ENCODE measurements at regions not wholly inside any gene's neighbourhood (a gene's known extent, or its start where the extent isn't known, plus 50 kb on each side); places are given as distances from the start of the nearest gene placed in this dataset.

GRCh38 chr11:23974051-23974450, 522.8 kb upstream of the LUZP2 start:
- no peak overlapping the region for H3K27ac Mint-ChIP-seq
- POLR2A ChIA-PET: no interaction called here

GRCh38 chr11:23974601-23975000, 522.3 kb upstream of the LUZP2 start:
- POLR2A ChIA-PET: no interaction called here

More at GRCh38 chr11:23974051-23974450, 522.8 kb upstream of the LUZP2 start:
- DNase-seq: no peak
- no peaks in the 10 kb centered on the region for H3K27me3 Mint-ChIP-seq
- CTCF ChIA-PET: no interaction called here
- H3K4me3 Mint-ChIP-seq: no peak overlapping the region
- peaks cover 3% of the 10 kb centered on the region for H3K9me3 Mint-ChIP-seq
- H3K4me1 Mint-ChIP-seq: no peaks in the 10 kb centered on the region
- H3K36me3 Mint-ChIP-seq (ENCODE audit: low read depth): no peaks in the 10 kb centered on the region

DNA sequence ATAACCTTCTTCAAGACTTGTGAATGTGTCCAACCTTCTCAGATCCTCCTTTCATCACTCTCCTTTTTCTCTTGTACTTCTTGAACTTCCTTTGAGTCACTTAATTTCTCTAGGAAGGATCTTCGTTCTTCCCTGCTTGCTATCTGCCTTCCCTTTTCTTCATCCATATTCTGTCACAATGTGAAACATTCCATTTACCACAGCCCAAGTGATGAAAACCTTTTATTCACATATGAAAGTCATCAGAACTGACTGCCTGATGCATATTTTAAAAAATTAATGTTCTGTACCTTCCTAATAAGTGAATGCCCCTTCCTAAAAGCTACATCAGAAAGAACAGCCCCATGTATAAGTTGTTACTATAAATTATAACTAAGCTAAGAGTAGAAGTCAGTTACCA, 520.4 kb upstream of the LUZP2 start:
- no peaks in the 10 kb centered on the region for H3K4me1 Mint-ChIP-seq
- no peaks in the 10 kb centered on the region for H3K27me3 Mint-ChIP-seq
- POLR2A ChIA-PET: no interaction called here
- DNase-seq: no peak
- no peaks in the 10 kb centered on the region for H3K36me3 Mint-ChIP-seq (ENCODE audit: low read depth)
- no peak overlapping the region for H3K4me3 Mint-ChIP-seq
- peaks cover 3% of the 10 kb centered on the region for H3K9me3 Mint-ChIP-seq
- H3K27ac Mint-ChIP-seq: no peak overlapping the region
- CTCF ChIA-PET: no interaction called here

More at GRCh38 chr11:23974601-23975000, 522.3 kb upstream of the LUZP2 start:
- DNase-seq: no peak
- Mint-ChIP-seq H3K36me3 (ENCODE audit: low read depth) (no peaks in the 10 kb centered on the region), H3K4me1 (no peaks in the 10 kb centered on the region), H3K9me3 (peaks cover 3% of the 10 kb centered on the region), H3K27ac (no peak overlapping the region), H3K27me3 (no peaks in the 10 kb centered on the region), H3K4me3 (no peak overlapping the region)
- CTCF ChIA-PET: no interaction called here

DNA sequence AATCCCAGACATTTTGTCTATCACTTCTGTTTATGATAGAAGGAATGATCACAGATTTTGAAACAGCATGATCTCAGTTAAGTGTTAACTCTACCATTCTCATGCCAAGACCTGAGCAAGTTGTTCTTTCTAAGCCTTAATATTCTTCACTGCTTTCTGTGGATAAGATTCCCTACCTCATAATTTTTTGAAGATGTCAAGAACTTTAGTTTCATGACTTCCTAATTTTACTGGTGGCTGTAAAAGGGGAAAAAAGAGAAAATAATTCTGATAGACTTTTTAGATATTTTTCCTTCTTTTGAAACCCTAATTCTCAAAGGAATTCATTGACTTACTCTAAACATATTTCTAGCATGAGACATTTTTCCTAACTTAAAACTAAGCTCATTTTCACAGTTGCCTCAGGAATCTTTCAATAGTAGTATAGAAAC, 520.0 kb upstream of the LUZP2 start:
- ChIA-PET POLR2A (no interaction called here), CTCF (no interaction called here)
- no peaks in the 10 kb centered on the region for H3K27me3 Mint-ChIP-seq
- peaks cover 3% of the 10 kb centered on the region for H3K9me3 Mint-ChIP-seq
- no peak overlapping the region for H3K27ac Mint-ChIP-seq
- DNase-seq: no peak
- no peaks in the 10 kb centered on the region for H3K36me3 Mint-ChIP-seq (ENCODE audit: low read depth)
- H3K4me1 Mint-ChIP-seq: no peaks in the 10 kb centered on the region
- no peak overlapping the region for H3K4me3 Mint-ChIP-seq

DNA sequence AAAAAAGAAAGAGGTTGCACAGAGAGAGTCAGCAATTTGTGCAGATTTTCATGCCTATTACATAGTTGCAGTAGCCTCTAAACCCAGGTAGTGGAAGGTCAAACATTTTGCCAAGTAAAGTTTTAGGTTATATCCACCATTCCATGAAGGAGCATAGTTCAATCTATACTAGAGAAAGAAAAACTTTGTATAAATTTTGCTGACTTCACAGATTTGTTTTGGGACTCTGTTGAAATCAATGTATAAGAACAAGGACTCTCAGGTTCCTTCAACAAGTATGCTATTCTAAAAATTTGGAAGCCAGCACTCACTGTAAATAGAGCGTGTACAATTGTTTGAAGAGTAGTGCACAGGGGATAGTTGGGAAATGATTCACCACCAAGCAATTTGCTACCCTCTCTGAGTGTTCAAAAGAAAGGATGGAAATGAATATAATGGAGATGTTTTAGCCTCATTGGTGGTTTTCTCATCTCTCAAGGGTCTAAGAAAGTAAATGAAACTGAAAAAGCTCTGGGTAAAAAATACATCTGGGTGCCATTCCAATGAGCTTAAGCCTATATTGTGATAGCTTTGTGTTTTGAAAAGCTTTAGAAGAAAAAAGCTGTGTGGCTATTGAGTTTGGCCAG, 508.4 kb upstream of the LUZP2 start:
- no peak overlapping the region for H3K27ac Mint-ChIP-seq
- CTCF ChIA-PET: no interaction called here

DNA sequence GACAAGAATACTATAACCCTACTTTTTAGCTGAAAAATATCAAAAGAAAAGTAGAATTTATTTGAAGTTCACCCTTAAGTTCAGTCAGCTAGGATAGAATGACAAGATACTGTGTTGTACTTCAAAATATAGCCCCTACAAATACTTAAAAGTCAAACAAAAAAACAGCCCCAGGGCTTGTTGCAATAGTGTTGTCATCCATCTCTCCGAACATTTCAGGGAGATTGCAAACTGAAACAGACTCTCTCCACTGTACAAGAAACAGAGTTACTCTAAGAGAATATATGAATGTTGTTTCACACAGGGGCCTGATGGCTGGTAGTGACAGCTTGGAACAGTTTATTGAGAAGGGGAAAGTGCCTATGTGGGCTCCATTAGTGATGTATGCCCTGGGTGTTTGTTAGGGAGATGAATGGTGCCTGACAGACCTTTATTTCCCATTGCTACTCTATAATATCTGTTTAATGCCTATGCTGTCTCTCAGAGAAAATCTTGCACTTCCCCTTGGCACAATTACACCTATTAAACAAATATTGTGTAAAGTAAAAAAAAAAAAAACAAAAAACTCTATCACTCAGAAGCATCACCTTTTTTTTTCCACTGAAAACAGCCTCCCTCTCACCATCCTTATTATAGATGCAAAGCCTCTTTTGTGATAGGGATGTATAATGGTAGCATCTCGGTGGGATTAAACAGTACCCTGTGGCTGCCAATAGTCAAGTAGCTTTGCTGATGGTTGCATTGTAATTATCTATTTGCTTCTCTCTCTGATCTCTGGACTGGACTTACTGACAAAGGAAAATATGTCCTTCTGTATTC, 506.3 kb upstream of the LUZP2 start:
- peaks cover 3% of the 10 kb centered on the region for H3K9me3 Mint-ChIP-seq
- no peak overlapping the region for H3K4me3 Mint-ChIP-seq
- H3K27ac Mint-ChIP-seq: no peak overlapping the region

More for the DNA sequence above, 508.4 kb upstream of the LUZP2 start:
- no peaks in the 10 kb centered on the region for H3K27me3 Mint-ChIP-seq
- H3K36me3 Mint-ChIP-seq (ENCODE audit: low read depth): no peaks in the 10 kb centered on the region
- H3K4me1 Mint-ChIP-seq: no peaks in the 10 kb centered on the region
- H3K4me3 Mint-ChIP-seq: no peak overlapping the region
- H3K9me3 Mint-ChIP-seq: peaks cover 3% of the 10 kb centered on the region
- DNase-seq: no peak
- POLR2A ChIA-PET: no interaction called here

GRCh38 chr11:23991165-23991539, 505.7 kb upstream of the LUZP2 start:
- no peak overlapping the region for H3K4me3 Mint-ChIP-seq
- H3K9me3 Mint-ChIP-seq: peaks cover 1% of the 10 kb centered on the region
- no peaks in the 10 kb centered on the region for H3K4me1 Mint-ChIP-seq
- H3K27ac Mint-ChIP-seq: no peak overlapping the region
- no peak for DNase-seq
- H3K27me3 Mint-ChIP-seq: no peaks in the 10 kb centered on the region
- ChIA-PET CTCF (no interaction called here), POLR2A (no interaction called here)
- H3K36me3 Mint-ChIP-seq (ENCODE audit: low read depth): no peaks in the 10 kb centered on the region

More for the DNA sequence above, 506.3 kb upstream of the LUZP2 start:
- Mint-ChIP-seq H3K27me3 (no peaks in the 10 kb centered on the region), H3K36me3 (ENCODE audit: low read depth) (no peaks in the 10 kb centered on the region), H3K4me1 (no peaks in the 10 kb centered on the region)
- no peak for DNase-seq
- ChIA-PET POLR2A (no interaction called here), CTCF (no interaction called here)

GRCh38 chr11:23995891-23996290, 501.0 kb upstream of the LUZP2 start:
- H3K9me3 Mint-ChIP-seq: peaks cover 10% of the 10 kb centered on the region
- H3K27me3 Mint-ChIP-seq: no peaks in the 10 kb centered on the region
- DNase-seq: no peak
- H3K4me1 Mint-ChIP-seq: no peaks in the 10 kb centered on the region
- no peak overlapping the region for H3K4me3 Mint-ChIP-seq
- no peak overlapping the region for H3K27ac Mint-ChIP-seq
- ChIA-PET POLR2A (no interaction called here), CTCF (no interaction called here)
- no peaks in the 10 kb centered on the region for H3K36me3 Mint-ChIP-seq (ENCODE audit: low read depth)

- no peak for DNase-seq
- ChIA-PET CTCF (no interaction called here), POLR2A (no interaction called here)
- H3K4me1 Mint-ChIP-seq: no peaks in the 10 kb centered on the region
- H3K4me3 Mint-ChIP-seq: no peak overlapping the region
- H3K27me3 Mint-ChIP-seq: no peaks in the 10 kb centered on the region
- peaks cover 11% of the 10 kb centered on the region for H3K9me3 Mint-ChIP-seq
- H3K27ac Mint-ChIP-seq: no peak overlapping the region
- H3K36me3 Mint-ChIP-seq (ENCODE audit: low read depth): no peaks in the 10 kb centered on the region
Observed at GRCh38 chr11:23997356-23997755, 499.5 kb upstream of the LUZP2 start.

DNA sequence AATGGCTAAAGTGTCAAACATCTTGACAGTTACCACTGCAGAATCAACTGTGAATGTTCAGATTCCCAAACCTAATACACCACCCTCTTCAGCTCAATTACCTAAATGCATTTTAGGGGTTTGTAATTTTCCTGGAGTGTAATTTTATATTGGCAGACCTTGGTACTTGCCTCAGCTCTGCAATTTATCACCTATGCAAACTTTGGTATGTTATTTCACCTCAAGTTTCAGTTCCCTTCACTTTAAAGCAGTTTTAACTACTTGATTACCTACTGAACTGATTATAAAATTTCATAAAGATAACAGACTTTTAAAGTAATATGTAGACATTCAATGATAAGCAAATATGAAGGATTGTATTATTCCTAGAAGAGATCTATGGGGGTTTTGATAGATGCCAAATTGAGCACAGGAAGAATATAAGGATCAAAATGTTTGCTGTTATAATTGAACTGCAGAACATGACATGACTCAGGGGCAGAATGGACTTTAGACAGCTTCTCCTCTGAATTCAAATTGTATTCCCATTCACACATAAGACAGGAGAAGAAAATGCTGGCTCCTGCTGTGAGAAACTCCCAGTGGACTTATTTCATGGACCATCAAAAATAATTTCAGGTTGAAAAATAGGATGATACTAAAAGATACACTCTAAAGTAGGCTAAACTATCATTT, 491.5 kb upstream of the LUZP2 start:
- H3K27me3 Mint-ChIP-seq: no peaks in the 10 kb centered on the region
- no peak for DNase-seq
- H3K9me3 Mint-ChIP-seq: peaks cover 13% of the 10 kb centered on the region
- no peak overlapping the region for H3K4me3 Mint-ChIP-seq
- H3K36me3 Mint-ChIP-seq (ENCODE audit: low read depth): no peaks in the 10 kb centered on the region
- no peak overlapping the region for H3K27ac Mint-ChIP-seq
- ChIA-PET CTCF (no interaction called here), POLR2A (no interaction called here)
- H3K4me1 Mint-ChIP-seq: no peaks in the 10 kb centered on the region

DNA sequence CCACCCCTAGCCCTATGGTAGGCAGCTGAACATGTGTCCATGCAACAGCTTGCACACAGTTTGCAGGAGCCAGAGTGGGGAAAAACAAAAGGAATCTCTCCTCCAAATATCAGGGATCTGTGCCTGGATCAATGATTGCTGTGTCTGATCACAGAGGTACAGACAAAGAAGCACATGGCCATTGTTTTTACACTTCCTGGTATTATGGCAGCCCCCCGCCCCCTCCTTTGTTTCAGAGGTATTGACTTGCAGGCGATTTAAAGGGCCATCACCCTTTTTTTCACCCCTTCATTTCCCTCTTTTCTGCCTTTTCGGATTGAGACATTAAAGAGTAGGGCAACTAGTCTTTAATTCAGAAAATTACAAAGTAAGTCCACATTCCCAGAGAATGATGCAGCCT, 453.0 kb upstream of the LUZP2 start:
- POLR2A ChIA-PET: no interaction called here
- CTCF ChIA-PET: no interaction called here
- no peak for DNase-seq
- H3K4me1 Mint-ChIP-seq: no peaks in the 10 kb centered on the region
- no peaks in the 10 kb centered on the region for H3K36me3 Mint-ChIP-seq (ENCODE audit: low read depth)
- no peak overlapping the region for H3K27ac Mint-ChIP-seq
- H3K27me3 Mint-ChIP-seq: no peaks in the 10 kb centered on the region
- H3K4me3 Mint-ChIP-seq: no peak overlapping the region
- peaks cover 11% of the 10 kb centered on the region for H3K9me3 Mint-ChIP-seq

DNA sequence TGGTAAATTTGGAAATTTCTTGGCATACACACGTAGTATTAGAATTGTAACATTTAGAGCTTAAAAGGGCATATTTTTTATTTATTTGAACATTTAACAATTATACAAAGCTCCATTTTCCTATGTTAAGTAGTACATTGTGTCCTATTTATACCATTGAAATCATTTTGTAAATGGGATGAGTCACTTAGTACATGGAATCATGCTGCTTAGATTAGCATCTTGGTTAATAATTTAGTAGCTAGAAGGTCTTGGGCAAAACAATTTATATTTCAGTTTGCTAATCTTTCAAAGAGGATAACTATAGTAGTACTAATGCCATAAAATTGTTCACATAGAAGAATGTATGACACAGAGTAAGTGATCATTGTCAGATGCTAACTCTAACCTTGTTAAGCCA, 450.1 kb upstream of the LUZP2 start:
- Mint-ChIP-seq H3K4me3 (no peak overlapping the region), H3K27ac (no peak overlapping the region), H3K27me3 (no peaks in the 10 kb centered on the region), H3K36me3 (ENCODE audit: low read depth) (no peaks in the 10 kb centered on the region), H3K4me1 (no peaks in the 10 kb centered on the region), H3K9me3 (peaks cover 17% of the 10 kb centered on the region)
- DNase-seq: no peak
- POLR2A ChIA-PET: no interaction called here
- CTCF ChIA-PET: no interaction called here

GRCh38 chr11:24056051-24056450, 440.8 kb upstream of the LUZP2 start:
- H3K27me3 Mint-ChIP-seq: no peaks in the 10 kb centered on the region
- ChIA-PET CTCF (interaction anchor here (0.9 kb wide), 1 partner anchor 8 kb away, joined by 3 read pairs; no protein-coding TSS in a partner anchor), POLR2A (no interaction called here)
- H3K27ac Mint-ChIP-seq: no peak overlapping the region
- H3K4me3 Mint-ChIP-seq: no peak overlapping the region
- DNase-seq: no peak
- H3K9me3 Mint-ChIP-seq: no peaks in the 10 kb centered on the region
- H3K36me3 Mint-ChIP-seq (ENCODE audit: low read depth): no peaks in the 10 kb centered on the region
- H3K4me1 Mint-ChIP-seq: no peaks in the 10 kb centered on the region
